GM19238 (cell line): ENCODE measurements at regions not wholly inside any gene's neighbourhood (a gene's known extent, or its start where the extent isn't known, plus 50 kb on each side); places are given as distances from the start of the nearest gene placed in this dataset.

Experiments
- DNase-seq: peaks from one replicate; pipeline ENCODE4 v3.0.0; 2011; ENCODE audit warnings: low spot score; ENCODE audit not compliant: insufficient read length

GRCh38 chr14:66065188-66065587 lies 421.0 kb upstream of the CCDC196 start:
- DNase-seq: no peak

DNA sequence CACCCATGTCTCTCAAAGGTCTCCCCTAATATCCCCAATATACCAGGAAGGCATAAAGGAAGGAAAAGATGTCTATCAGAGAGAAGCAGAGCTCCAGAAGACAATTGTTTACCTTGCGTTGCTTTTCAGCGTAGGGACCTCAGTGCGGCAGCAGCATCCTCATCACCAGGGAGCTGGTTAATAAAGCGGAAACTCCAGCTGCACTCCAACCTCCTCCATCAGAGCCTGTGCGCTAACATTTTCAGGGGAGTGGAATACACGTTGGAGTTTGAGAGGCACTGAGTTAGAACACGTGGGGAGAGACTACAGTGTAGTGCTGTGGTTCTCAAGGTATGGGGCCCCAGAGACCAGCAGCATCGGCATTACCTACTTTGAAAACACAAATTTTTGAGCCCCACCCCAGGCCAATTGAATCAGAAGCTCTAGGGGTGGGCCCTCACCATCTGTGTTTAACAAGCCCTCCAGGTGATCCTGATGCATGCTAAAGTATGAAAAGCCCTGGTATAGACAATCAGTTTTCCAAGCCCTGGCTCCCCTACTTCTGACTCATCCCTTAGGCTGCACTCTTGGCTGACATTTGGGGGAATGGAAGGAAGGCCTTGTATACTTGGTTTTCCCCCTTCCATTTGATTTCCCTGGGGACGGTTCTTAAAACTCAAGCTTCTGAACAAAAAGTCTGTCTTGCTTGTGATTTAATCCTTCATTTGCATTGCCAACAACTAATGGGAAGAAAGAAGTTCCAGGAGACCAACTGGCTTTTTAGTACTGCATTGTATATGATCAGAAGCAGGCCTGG lies 419.0 kb upstream of the CCDC196 start:
- no peak for DNase-seq

- DNase-seq: no peak
Measured at GRCh38 chr14:66069036-66069435, 417.1 kb upstream of the CCDC196 start.

GRCh38 chr14:66069830-66070541 lies 416.2 kb upstream of the CCDC196 start:
- no peak for DNase-seq

DNA sequence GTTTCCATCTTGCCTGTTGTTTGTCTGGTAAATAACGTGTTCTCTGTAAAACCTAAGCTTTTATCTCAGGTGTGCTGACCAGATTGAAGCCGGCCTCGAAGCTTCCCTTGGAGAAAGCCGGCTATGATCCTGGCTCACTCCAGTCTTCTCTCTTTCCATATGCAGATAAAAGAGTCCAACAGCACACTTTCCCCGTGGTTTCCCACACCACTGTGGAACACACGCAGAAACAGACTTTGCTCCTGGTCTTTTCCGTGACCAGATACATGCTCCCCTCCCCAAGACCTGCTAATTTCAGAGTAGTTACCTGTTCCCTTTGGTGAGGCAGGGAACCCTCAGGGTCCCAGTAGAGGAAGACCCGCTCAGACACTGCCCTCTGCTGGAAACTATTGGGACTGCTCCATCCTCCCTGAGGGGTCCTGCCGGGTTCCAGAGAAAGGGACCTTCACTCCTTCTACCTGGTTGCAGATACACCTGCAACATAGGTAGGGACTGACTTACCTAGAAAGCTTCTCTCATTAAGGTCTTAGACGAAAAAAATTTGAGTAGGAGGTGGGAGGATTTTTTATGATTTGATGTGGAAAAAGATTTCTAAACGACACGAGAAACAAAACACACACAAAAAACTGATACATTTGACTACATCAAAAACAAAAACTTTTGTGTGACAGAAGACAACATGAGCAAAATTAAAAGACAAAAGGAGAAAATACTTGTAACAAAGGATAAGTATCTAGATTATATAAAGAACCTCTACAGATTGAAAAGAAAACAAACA lies 415.4 kb upstream of the CCDC196 start:
- DNase-seq: peak; percentile 56

DNA sequence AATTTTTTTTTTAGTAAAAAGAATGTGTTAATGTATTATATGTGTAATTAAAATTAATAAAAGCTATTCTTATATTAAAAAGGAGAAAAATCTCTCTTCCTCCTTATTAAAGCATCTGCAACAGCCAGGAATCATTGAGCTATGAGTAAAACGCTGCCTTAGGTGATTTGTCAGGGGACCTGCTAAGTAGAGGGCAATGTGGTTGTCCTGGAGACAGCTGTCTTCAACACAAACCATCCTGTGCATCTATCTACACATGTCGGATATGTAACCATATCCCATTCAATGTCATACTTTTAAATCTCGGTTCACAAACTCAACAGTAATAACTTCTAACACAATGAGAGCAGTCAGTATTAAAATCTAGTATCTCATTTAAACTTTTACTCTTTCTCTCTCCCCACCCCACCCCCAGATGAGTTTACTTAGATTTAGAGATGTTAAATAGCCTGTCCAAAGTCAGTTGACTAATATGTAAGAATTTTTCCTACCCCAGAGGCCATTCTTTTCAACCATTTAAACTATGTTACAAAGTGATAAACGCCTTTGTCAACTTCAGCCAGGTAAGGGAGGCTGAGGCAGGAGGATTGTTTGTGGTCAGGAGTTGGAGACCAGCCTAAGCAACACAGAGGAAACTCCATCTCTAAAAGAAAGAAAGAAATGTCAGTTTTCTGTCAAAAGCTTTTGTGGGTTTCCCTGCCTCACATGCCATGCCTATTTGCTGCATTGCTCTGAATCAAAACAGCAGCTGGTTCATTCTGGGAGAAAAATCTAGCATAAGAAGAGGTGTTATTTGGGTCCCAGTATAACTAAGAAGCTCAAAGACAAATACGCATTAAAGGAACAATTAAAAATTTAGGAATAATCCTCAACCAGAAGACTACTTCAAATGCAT lies 413.7 kb upstream of the CCDC196 start:
- DNase-seq: no peak

- no peak for DNase-seq
Measured at GRCh38 chr14:66074537-66074936, 411.6 kb upstream of the CCDC196 start.

GRCh38 chr14:66076176-66076575 lies 410.0 kb upstream of the CCDC196 start:
- DNase-seq: no peak

- no peak for DNase-seq
Measured at GRCh38 chr14:66078006-66078405, 408.2 kb upstream of the CCDC196 start.

GRCh38 chr14:66081594-66082376 lies 404.4 kb upstream of the CCDC196 start:
- DNase-seq: no peak

- DNase-seq: no peak
Measured at GRCh38 chr14:66085224-66085623, 400.9 kb upstream of the CCDC196 start.

DNA sequence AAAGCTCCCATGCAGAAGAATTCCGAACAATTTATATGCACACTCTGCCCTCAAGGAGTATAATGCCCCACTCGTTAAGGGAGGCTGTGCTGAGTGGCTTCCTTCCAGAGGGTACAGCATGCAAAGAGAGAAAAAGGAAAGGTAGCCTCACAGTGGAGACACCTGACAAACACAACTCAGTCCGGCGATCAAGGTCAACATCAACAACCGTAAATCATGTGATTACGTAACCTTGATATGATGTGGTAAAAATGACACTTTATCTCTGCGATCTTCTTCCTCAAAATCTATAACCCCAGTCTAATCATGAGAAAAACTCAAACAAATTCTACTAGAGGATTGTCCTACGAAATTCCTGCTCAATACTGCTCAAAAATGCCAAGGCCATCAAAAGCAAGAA lies 400.5 kb upstream of the CCDC196 start:
- DNase-seq: no peak

GRCh38 chr14:66087231-66087630 lies 398.9 kb upstream of the CCDC196 start:
- DNase-seq: no peak

GRCh38 chr14:66088656-66089055 lies 397.5 kb upstream of the CCDC196 start:
- no peak for DNase-seq

DNA sequence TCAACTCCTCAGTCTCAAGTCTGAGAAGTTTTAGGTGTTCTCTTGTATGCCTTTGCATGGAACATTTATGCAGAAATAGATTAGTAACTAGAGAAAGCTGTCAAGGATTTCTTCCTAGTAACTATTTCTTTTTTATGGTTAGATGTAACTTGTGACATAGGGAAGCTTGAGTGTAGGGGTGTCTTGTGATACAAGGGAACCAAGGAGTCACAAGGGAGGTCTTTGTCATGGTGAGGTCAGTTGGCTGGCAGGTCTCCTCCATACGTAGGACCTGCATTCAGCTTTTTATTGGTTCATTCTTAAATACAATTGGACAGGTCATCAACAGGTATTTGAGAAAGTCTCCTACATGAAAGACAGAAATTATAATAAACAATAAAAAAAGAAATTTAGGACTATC lies 394.0 kb upstream of the CCDC196 start:
- DNase-seq: no peak

DNA sequence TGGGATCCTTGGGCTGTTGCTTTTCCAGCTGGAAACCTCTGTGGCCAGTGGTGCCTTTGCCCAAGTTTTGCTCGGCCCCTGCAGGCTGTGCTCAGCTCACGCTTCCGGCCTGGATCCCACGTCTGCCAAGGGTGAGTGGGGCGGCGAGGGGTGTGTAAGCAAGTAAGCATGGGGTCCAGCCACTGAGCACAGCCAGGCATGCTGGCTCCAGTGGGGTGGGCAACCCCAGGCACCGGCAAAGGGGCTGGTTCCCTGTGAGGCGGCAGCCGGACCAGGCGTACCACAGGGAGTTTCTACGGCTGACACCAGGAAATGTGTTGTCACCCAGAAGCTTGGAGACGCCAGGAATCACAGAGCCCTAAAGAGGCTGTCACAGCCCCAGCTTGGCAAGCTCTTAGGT lies 393.4 kb upstream of the CCDC196 start:
- no peak for DNase-seq

- no peak for DNase-seq
Measured at GRCh38 chr14:66094001-66094727, 392.0 kb upstream of the CCDC196 start.

DNA sequence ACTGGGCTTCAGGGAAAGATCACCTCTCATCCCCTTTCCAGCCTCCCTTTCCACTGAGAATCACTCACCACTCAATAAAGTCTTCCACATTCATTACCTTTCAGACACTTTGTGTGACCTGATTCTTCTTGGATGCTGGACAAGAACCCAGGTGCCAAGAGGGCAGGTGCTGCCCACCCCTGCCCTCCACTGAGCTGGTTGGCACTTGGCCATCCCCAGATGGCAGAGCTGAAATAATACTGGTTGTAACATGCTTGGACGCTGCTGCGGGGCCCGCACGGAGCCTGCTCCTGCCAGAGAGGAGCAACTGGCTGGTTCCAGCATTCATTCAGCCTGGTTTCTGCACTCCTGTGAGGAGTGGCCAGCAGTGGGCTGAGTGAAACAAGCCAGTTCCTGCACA lies 386.7 kb upstream of the CCDC196 start:
- DNase-seq: no peak

GRCh38 chr14:66099931-66100330 lies 386.2 kb upstream of the CCDC196 start:
- no peak for DNase-seq

DNA sequence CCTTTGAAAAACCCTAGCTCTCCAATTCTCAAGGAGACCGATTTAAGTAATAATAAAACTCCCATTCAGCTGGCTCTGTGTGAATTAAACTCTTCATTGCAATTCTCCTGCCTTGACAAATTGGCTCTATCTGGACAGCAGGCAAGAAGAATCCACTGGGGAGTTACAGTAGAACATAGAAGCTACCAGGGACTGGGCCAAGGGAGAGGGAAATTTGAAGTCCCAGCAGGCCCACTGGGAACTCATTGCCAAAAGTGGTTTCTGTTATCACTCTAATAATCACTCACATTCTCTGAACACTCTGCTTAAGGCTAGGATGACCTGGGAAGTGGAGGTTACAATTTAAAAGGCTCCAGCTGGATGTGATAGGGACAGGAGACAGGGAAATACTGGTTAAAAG lies 384.5 kb upstream of the CCDC196 start:
- DNase-seq: no peak
